Stimulated activated CD8-positive, alpha-beta memory T cell treated with anti-CD3 and anti-CD28 coated beads, Interleukin-15, amount 100 ng/mL, for 1 hour (primary cell): ENCODE measurements at regions not wholly inside any gene's neighbourhood (a gene's known extent, or its start where the extent isn't known, plus 50 kb on each side); places are given as distances from the start of the nearest gene placed in this dataset.
"Not testable (repeated sequence)": the region's sequence is repeated elsewhere in the genome, so short reads cannot be mapped to it uniquely, and the experiment has no call there.

Experiments used
- DNase-seq: peaks from one replicate; pipeline ENCODE4 v3.0.0-alpha.2; 2020; ENCODE audit warnings: low read depth

- DNase-seq, result no peak
These were observed 88.7 kb upstream of the XPO1 start for GRCh38 chr2:61626827-61627226.

DNA sequence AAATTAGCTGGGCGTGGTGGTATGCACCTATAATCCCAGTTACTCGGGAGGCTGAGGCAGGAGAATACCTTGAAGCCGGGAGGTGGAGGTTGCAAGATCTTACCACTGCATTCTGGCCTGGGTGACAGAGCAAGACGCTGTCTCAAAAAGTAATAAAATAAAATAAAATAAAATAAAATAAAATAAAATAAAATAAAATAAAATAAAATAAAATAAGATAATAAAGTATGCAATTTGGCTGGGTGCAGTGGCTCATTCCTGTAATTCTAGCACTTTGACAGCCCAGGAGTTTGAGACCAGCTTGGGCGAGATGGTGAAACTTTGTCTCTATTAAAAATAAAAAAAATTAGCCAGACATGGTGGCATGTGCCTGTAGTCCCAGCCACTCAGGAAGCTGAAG is 85.6 kb upstream of the XPO1 start:
- DNase-seq, result no peak

- DNase-seq, result no peak
These were observed 82.3 kb upstream of the XPO1 start for GRCh38 chr2:61620244-61621159.

DNA sequence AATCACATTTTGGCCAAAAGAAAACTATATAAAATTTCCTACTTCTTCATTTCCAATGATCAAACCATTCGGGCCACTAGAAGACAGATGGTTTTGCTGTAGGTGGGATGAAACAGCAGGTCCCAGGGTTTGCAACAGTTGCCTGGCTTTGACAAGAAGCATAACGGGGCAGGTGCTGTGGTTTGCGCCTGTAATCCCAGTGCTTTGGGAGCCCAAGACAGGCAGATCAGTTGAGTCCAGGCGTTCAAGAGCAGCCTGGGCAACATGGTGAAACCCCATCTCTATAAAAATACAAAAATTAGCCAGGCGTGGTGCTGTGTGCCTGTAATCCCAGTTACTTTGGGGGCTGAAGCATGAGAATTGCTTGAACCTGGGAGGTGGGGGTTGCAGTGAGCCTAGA is 81.4 kb upstream of the XPO1 start:
- no peak for DNase-seq

DNA sequence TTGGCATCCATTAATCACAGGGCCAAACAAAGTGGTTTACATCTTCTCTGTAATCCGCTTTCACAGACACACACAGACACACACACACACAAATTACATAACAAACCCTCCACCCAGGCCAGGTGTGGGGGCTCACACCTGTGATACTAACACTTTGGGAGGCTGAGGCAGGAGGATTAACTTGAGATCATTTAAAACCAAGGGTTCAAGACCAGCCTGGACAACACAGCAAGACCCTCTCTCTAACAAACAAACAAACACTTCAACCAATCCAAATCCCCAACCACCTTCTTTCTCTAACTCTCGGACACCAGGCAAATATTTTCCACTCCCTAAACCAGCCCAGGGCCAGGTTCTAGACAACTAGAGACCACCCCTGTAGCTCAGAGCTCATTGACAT is 79.5 kb upstream of the XPO1 start:
- DNase-seq, result no peak

DNA sequence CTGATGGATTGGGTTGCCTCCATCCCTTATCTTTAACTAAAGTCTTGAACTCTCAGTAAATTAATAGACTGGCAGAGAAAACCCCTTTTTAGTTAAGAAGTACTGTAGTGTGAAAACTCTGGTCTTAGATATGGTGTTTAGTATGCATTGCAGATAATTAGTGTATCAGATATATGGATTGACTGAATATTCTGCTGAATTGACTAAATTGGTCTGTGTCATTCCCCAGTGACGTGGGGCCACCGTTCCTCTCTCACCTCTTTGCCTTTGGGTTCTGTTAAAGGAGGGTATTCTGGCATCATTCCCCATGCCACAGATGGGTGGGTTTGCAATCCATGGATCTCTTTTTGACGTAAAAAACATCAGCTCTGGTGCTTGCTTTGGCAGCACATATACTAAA is 67.1 kb upstream of the XPO1 start:
- no peak for DNase-seq

- no peak for DNase-seq
These were observed 66.3 kb upstream of the XPO1 start for GRCh38 chr2:61604433-61604832.

- not testable (repeated sequence) for DNase-seq
These were observed 60.5 kb upstream of the XPO1 start for GRCh38 chr2:61598515-61599156.

GRCh38 chr2:61597300-61598289 is 59.4 kb upstream of the XPO1 start:
- no peak for DNase-seq

- DNase-seq, result not testable (repeated sequence)
These were observed 56.0 kb upstream of the XPO1 start for GRCh38 chr2:61594201-61594600.

- not testable (repeated sequence) for DNase-seq
These were observed 55.5 kb upstream of the XPO1 start for GRCh38 chr2:61593648-61594047.

DNA sequence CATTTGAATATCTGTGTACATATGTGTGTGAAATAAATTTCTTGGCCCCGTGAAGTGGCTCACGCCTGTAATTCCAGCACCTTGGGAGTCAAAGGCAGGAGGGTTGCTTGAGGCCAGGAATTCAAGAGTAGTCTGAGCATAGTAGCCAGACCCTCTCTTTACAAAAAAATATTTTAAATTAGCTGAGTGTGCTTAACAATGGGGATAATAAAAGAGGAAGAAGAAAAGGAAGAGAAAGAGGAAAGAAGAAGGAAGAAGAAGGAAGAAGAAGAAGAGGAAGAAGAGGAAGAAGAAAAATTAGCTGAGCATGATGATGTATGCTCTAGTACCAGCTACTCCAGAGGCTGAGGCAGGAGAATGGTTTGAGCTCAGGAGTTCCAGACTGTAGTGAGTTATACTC is 52.1 kb upstream of the XPO1 start:
- no peak for DNase-seq

- no peak for DNase-seq
These were observed 50.4 kb upstream of the XPO1 start for GRCh38 chr2:61588566-61588965.
